COLO668 (cell line): ENCODE measurements at regions not wholly inside any gene's neighbourhood (a gene's known extent, or its start where the extent isn't known, plus 50 kb on each side); places are given as distances from the start of the nearest gene placed in this dataset.
"Not testable (repeated sequence)": the region's sequence is repeated elsewhere in the genome, so short reads cannot be mapped to it uniquely, and the experiment has no call there.

Source experiments
- DNase-seq: peaks from one replicate; lab custom pipeline; 2025; ENCODE audit not compliant: unreplicated experiment; lab: John Stamatoyannopoulos, UW

GRCh38 chr7:49443515-49443914, 329.9 kb upstream of the VWC2 start:
- no peak for DNase-seq

GRCh38 chr7:49453486-49453885, 320.0 kb upstream of the VWC2 start:
- DNase-seq = no peak

GRCh38 chr7:49479441-49479840, 294.0 kb upstream of the VWC2 start:
- DNase-seq = no peak

DNA sequence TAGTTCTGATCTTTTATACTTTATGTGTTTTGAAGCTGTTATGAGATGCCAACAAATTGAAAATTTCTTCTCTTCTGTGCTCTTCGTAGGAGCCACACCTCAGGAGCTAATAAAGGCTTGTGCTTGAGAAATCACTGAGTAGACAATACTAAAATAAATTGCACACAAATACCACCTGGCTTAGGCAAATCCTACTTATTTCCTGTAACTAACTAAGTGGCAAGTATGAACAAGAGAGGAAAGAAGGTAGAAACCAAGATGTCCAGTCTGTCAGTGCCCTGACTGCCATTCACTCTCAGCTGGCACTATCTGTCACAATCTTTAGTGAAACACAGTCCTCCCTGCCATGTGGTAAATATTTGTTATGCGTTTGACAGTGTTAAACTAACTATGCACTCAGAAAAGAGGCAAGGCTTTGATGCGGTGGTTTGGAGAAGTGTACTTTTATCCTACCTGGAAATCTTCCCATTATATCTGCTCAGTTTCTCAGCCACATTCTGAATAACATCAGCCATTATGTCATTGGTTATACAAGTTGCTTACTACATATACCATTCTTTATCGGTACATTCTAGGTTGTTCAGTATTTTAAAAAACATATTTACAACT, 293.4 kb upstream of the VWC2 start:
- DNase-seq = no peak

GRCh38 chr7:49481075-49481474, 292.4 kb upstream of the VWC2 start:
- DNase-seq = no peak

DNA sequence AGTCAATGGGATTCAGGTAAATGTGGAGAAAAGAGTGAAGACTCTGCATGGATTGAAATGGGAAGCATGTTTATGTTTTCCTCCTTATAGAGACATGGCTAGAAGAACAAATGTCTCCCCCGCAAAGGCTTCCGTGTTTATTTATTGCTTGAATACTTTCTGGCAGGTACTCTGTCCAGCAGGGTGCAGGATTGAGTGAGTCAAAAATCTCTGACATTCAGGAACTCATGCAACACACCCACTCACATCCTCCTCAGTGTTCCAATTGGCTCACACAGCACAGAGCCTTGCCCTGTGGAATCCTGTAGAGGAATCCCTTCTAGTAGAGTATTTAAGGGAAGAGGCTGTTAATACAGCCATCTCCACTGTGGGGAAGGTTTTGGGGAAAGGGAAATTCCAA, 290.3 kb upstream of the VWC2 start:
- DNase-seq = no peak

DNA sequence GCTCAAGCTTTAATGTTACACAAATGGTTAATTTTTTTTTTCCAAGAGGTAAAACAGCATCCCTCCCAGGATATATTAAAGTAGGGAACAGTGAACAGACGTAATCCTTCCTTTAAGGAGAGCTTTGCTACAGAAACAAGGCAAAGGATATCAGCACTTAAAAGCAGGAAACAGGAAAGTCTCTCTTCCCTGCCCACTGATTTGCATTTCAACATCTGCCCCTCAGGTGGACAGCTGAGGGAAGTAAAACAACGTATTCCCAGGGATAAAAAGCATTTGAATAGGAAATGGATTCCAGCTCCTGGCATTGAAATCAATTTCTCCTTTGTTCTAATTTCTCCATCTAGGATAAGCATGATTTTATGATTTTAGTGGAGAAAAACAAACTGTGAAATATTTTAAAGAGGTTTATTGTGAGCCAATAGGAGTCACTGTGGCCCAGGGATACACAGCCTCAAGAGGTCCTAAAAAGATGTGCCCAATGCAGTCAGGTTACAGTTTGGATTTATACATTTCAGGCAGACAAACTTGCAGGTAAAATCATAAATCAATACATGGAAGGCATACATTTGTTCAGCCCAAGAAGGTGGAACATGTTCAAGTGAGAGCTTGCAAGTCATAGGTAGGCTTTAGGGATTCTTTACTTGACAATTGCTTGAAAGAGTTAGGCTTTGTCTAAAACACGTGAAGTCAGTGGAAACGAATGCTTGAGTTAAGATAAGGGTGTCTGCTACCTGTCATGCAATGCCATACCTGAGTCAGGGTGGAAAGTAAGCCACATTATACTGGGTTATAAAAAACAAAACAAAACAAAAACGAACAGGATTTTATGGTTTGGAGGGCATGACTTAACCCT, 286.2 kb upstream of the VWC2 start:
- DNase-seq = no peak

GRCh38 chr7:49487830-49488140, 285.7 kb upstream of the VWC2 start:
- no peak for DNase-seq

DNA sequence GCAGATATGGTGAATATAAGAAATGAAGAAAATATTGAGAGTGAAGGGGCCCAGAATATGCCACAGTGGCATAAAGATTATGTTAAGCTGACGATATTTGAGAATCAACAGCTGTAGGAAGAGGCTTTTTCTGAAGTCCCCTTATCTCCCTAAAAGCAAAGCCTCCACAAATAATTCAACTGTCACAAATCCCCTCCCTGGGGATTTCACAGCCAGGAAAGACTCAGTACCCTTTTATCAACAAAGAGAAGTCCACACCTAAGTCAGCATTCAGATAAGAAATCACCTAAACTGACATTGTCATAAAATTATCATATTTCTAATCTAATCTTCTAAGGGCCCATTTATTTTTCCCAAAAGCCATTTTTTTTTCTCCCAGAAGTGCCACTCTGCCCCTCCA, 284.9 kb upstream of the VWC2 start:
- DNase-seq = no peak

DNA sequence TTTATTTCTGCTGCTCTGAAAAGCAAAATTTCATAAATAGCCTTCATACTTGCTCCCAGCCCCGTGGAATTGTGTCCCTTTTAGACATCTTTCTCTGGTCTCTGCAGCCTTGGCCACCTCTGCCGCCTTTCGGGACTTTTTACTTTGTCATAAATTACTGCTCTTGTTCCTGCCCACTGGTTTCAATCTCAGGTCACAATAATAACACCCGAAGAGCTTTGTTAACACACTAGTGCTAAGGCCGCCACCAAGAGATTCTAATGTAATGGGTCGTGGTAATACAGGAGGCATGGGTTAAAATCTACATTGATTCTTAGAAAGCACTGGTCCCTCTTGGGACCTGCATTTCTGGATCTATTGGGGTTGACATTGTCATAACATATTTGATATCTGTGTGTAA, 276.0 kb upstream of the VWC2 start:
- DNase-seq = no peak

DNA sequence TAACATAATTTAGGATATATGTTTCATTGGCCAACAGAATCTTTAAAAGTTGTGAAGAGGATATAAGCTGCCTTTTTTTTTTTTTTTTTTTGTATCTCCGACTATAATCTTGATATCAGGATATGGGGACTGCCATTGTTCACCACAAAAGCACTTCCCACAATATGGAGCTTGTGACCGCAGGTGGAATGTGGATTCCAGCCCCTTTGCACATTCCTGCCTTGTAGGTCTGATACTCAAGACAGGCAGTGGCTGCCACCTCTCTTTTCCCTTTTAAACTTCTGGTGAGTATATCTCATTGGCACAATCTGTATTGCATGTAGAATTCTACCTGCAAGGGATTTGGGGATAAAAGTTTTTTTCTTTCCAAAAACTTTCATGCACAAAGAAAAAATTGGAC, 272.7 kb upstream of the VWC2 start:
- no peak for DNase-seq

- DNase-seq = not testable (repeated sequence)
Measured at GRCh38 chr7:49507206-49507605, 266.2 kb upstream of the VWC2 start.

DNA sequence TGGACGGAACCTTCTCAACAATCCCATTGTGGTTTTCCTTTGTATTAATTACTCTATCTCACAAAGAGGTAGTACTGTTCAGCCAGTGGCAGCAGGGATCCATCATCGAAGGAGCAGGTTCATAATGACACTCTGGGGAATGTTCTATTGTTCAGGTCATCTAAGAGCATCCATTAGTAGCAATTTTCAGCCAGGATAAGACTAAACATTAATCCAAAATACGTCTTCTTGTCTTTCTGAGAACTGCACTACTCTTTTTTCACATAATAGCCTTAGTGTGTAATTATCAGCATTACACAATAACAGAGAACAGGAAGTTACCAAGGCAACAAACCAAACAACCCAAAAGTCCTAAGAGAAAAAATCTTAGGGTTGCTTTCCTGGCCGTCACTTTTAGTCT, 259.5 kb upstream of the VWC2 start:
- no peak for DNase-seq

DNA sequence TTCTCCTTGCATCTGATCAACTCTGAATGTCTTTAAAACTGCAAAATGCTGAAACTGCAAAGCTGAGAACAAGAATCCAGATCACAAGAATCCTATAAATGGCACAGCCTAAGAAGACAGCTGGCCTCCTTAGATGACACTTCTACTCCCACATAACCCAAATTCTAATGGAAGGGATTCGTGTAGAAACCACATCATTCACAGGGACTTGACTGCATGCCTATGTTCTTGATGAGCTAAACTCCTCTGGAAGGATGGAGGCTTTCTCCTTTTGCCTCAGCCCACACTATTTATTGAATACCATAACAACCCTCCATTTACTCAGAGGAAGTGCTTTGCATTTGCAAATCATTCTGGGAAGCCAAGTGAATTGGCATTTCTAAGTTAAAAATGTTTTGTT, 252.5 kb upstream of the VWC2 start:
- DNase-seq = no peak

GRCh38 chr7:49522111-49522510, 251.3 kb upstream of the VWC2 start:
- no peak for DNase-seq

- no peak for DNase-seq
Measured at GRCh38 chr7:49523870-49524269, 249.6 kb upstream of the VWC2 start.

DNA sequence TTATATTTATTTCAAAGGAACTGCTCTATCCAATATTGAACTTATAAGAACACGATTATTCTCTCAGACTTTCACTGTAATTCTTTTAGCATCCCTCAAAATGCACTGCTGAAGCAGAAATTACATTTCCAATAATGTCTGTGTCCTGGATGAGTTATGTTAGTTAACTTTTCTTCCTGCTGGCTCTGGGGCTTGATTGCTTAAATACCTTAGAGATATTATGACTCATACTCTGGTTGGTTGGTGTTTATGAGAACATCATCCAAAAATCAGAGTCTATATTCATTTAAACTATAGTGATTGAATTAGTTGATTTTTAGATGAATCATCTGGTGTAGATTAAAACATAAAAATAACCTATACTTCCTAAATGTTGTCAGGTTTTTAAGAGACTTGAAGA, 246.3 kb upstream of the VWC2 start:
- no peak for DNase-seq

DNA sequence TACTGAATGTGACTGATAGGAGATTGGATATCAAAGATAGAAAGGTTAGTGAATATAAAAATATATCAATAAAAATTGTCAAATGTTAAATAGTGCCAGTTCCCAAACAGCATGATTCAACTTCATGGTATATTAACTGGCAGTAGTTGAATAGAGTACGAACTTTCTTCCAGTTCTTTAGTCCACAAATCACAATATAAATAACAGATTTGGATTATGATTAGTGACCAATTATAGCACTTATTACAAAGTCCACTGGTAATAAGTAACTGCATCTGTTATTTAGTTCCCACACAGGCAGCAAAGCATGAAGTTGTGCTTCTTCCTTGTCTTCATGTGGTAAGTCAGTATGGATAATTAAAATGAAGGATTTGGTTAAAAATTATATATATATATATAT, 243.0 kb upstream of the VWC2 start:
- no peak for DNase-seq

DNA sequence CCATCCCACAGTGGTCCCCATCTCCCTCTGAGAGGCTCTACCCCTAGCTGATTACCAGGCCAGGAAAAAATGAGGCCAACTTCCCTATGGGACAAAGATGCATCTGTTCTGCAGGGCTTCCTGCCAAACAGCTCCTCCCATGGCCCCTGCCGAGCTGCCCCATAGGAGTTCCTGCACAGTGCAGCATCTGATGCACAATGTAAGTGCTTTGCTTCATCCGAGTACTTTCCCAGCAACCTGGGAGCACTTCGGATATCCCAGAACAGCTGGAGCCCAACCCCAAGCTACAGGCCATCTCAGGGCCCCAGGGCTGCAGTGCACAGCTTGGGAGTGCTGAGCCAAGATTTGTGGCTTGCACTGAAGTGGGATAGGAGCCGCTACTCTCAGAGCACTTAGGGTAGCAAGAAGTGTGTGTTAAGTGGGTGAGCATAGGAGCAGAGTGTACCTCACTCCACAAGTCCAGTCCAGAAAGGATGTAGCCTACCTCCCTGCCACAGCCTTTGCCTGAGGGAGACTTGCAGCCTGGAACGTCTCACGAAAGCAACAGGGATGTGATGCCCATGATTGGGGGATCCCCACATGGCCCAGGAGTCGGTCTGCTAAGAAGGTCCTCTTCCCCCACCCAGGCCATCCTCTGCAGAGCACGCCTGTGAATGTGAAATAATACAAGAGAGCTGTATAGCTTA, 209.6 kb upstream of the VWC2 start:
- no peak for DNase-seq

DNA sequence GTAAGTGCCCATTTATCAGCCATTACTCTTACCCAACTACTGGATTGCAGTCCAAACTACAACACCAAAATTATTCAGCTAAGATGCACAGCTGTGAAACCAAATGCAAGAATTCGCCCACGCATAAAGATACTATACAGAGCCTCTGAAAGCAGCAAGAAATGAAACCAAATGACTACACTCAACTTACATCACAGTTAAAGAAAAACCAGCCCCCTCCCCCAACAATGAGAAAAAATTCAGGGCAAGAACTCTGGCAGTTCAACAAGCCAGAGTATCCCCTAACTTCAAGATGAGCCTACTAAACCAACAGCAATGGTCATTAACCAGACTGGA, 209.1 kb upstream of the VWC2 start:
- DNase-seq = no peak

- DNase-seq = no peak
Measured at GRCh38 chr7:49577576-49577975, 195.9 kb upstream of the VWC2 start.

DNA sequence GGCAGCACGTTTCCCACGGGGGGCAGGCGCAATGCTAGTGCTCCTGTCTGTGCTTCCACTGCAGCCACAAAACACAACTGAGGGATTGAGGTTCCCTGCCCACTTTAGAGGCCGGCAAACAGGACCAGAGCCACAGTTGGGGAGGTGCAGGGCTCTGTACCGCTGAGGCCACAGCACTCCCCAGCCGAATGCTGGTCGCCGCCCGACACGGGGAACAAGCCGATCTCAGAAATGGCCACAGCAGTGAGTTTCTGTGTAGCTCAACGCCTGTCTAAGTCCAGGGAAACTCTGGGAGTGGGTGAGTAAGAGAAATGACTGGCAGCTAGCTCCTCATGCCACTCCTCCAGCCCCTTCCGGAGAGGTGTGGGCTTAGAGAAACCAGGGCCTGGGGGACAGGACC, 194.0 kb upstream of the VWC2 start:
- DNase-seq = no peak

DNA sequence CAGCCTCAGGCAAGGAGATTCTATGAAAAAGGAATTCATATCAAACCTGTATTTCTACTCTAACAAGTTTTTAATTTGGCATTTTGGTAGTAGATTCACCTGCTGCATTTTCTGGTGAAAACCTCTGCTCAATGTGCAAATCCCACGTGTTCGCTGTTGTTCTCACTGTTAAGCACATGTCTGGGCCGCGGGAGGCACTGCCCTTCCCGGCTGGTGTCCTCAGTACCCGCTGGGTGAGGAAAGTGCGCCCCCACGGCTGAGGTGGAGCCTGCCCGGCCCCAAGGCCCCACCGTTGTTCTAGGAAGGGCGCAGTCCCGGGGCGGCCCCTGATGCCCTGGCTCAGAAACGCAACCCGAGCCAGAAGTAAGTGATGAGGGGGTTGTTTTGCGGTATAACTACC, 193.4 kb upstream of the VWC2 start:
- DNase-seq = no peak
